HG03565 (cell line): ENCODE measurements at regions not wholly inside any gene's neighbourhood (a gene's known extent, or its start where the extent isn't known, plus 50 kb on each side); places are given as distances from the start of the nearest gene placed in this dataset.
"Not testable (repeated sequence)": the region's sequence is repeated elsewhere in the genome, so short reads cannot be mapped to it uniquely, and the experiment has no call there.

Experiments
- ATAC-seq: cut with Tn5 transposase; IDR thresholded peaks from one replicate; pipeline ENCODE4 v1.9.1; 2021; ENCODE audit warnings: mild to moderate bottlenecking, moderate library complexity; ENCODE audit not compliant: unreplicated experiment

- ATAC-seq = no peak
Measured at GRCh38 chr7:52782348-52782747, 253.1 kb upstream of the POM121L12 start.

GRCh38 chr7:52781250-52781649, 254.2 kb upstream of the POM121L12 start:
- ATAC-seq = no peak

- ATAC-seq = no peak
Measured at GRCh38 chr7:52779004-52779403, 256.4 kb upstream of the POM121L12 start.

GRCh38 chr7:52777051-52777822, 258.2 kb upstream of the POM121L12 start:
- ATAC-seq = no peak

- no peak for ATAC-seq
Measured at GRCh38 chr7:52775876-52776275, 259.6 kb upstream of the POM121L12 start.

GRCh38 chr7:52771177-52771576, 264.3 kb upstream of the POM121L12 start:
- no peak for ATAC-seq

- no peak for ATAC-seq
Measured at GRCh38 chr7:52764492-52765169, 270.8 kb upstream of the POM121L12 start.

GRCh38 chr7:52758356-52758755, 277.1 kb upstream of the POM121L12 start:
- no peak for ATAC-seq

- ATAC-seq = no peak
Measured at GRCh38 chr7:52753855-52754254, 281.6 kb upstream of the POM121L12 start.

- no peak for ATAC-seq
Measured at GRCh38 chr7:52752891-52753290, 282.5 kb upstream of the POM121L12 start.

- no peak for ATAC-seq
Measured at GRCh38 chr7:52749880-52750279, 285.6 kb upstream of the POM121L12 start.

- ATAC-seq = no peak
Measured at GRCh38 chr7:52747817-52748216, 287.6 kb upstream of the POM121L12 start.

GRCh38 chr7:52741670-52742290, 293.7 kb upstream of the POM121L12 start:
- ATAC-seq = no peak

- no peak for ATAC-seq
Measured at GRCh38 chr7:52735656-52736055, 299.8 kb upstream of the POM121L12 start.

GRCh38 chr7:52728683-52729082, 306.8 kb upstream of the POM121L12 start:
- ATAC-seq = not testable (repeated sequence)

- ATAC-seq = no peak
Measured at GRCh38 chr7:52727632-52728031, 307.8 kb upstream of the POM121L12 start.

- ATAC-seq = no peak
Measured at GRCh38 chr7:52726986-52727385, 308.4 kb upstream of the POM121L12 start.

GRCh38 chr7:52726493-52726892, 308.9 kb upstream of the POM121L12 start:
- ATAC-seq = no peak

GRCh38 chr7:52723606-52724005, 311.8 kb upstream of the POM121L12 start:
- ATAC-seq = no peak

- no peak for ATAC-seq
Measured at GRCh38 chr7:52720856-52721255, 314.6 kb upstream of the POM121L12 start.

- ATAC-seq = no peak
Measured at GRCh38 chr7:52719677-52720076, 315.8 kb upstream of the POM121L12 start.

- no peak for ATAC-seq
Measured at GRCh38 chr7:52715701-52716100, 319.7 kb upstream of the POM121L12 start.
